GM23338 (cell line): ENCODE measurements at regions not wholly inside any gene's neighbourhood (a gene's known extent, or its start where the extent isn't known, plus 50 kb on each side); places are given as distances from the start of the nearest gene placed in this dataset.

ENCODE experiments used
- ATAC-seq: fragments of 200-7000 bp; cut with Tn5 transposase; 3 replicates; pipeline ENCODE4 v1.9.1; 2020
- DNase-seq: peaks from one replicate; pipeline ENCODE4 v3.0.0-alpha.2; 2015; ENCODE audit warnings: low spot score
- H2AFZ ChIP-seq: fragments of 200-600 bp; sonication (generic); 2 replicates; pipeline ENCODE4 v1.8.0; 2016; ENCODE audit warnings: antibody characterized with exemption, mild to moderate bottlenecking, moderate library complexity
- H3F3A ChIP-seq: fragments of 200-600 bp; sonication (generic); replicated peaks from 2 replicates; pipeline ENCODE4 v1.8.0; 2017; ENCODE audit warnings: antibody characterized with exemption, mixed run types, low read depth
- H3K27ac ChIP-seq: fragments of 200-600 bp; sonication (generic); 2 replicates; pipeline ENCODE4 v1.6.1; 2016; ENCODE audit warnings: low read depth
- H3K27me3 ChIP-seq: fragments of 200-600 bp; sonication (generic); 2 replicates; pipeline ENCODE4 v1.8.0; 2016; ENCODE audit warnings: mild to moderate bottlenecking, mixed run types, moderate library complexity; ENCODE audit not compliant: insufficient read depth
- H3K36me3 ChIP-seq: fragments of 200-600 bp; sonication (generic); 2 replicates; pipeline ENCODE4 v1.8.0; 2016; ENCODE audit warnings: mild to moderate bottlenecking; ENCODE audit not compliant: insufficient read depth
- H3K4me1 ChIP-seq: fragments of 200-600 bp; sonication (generic); 2 replicates; pipeline ENCODE4 v1.8.0; 2016; ENCODE audit warnings: mild to moderate bottlenecking, moderate library complexity; ENCODE audit not compliant: insufficient read depth
- H3K4me2 ChIP-seq: fragments of 200-600 bp; sonication (generic); 2 replicates; pipeline ENCODE4 v1.7.1; 2017; ENCODE audit warnings: mixed run types
- H3K4me3 ChIP-seq: fragments of 200-600 bp; sonication (generic); 2 replicates; pipeline ENCODE4 v1.6.1; 2016; ENCODE audit warnings: mixed run types
- H3K79me2 ChIP-seq: fragments of 200-600 bp; sonication (generic); replicated peaks from 2 replicates; pipeline ENCODE4 v1.8.0; 2017; ENCODE audit warnings: mild to moderate bottlenecking; ENCODE audit not compliant: insufficient read depth
- H3K9me2 ChIP-seq: fragments of 200-600 bp; sonication (generic); 2 replicates; pipeline ENCODE4 v1.8.0; 2017; ENCODE audit not compliant: insufficient read depth
- H4K20me1 ChIP-seq: fragments of 200-600 bp; sonication (generic); replicated peaks from 2 replicates; pipeline ENCODE4 v1.8.0; 2017; ENCODE audit warnings: mild to moderate bottlenecking; ENCODE audit not compliant: insufficient read depth
- H3K27ac Mint-ChIP-seq: 2 replicates; pipeline ENCODE4 v1.8.0; 2020; ENCODE audit warnings: inconsistent platforms, mild to moderate bottlenecking, moderate library complexity, mixed read lengths
- H3K27me3 Mint-ChIP-seq: 3 replicates; pipeline ENCODE4 v1.8.0; 2022; ENCODE audit warnings: low read depth, mild to moderate bottlenecking, moderate library complexity, mixed read lengths, inconsistent platforms; ENCODE audit not compliant: insufficient read depth, poor library complexity
- H3K36me3 Mint-ChIP-seq: 3 replicates; pipeline ENCODE4 v1.8.0; 2021; ENCODE audit warnings: low read depth, mild to moderate bottlenecking, inconsistent platforms, moderate library complexity, mixed read lengths
- H3K4me1 Mint-ChIP-seq: 3 replicates; pipeline ENCODE4 v1.8.0; 2020; ENCODE audit warnings: mild to moderate bottlenecking, inconsistent platforms, mixed read lengths
- H3K4me3 Mint-ChIP-seq: 3 replicates; pipeline ENCODE4 v1.8.0; 2021; ENCODE audit warnings: moderate library complexity, mild to moderate bottlenecking, inconsistent platforms, mixed read lengths
- H3K9me3 Mint-ChIP-seq: 3 replicates; pipeline ENCODE4 v1.8.0; 2020; ENCODE audit warnings: moderate library complexity, mild to moderate bottlenecking, inconsistent platforms, mixed read lengths
- CREB1 ChIP-seq: fragments of 250-450 bp; sonication (Bioruptor Pico); IDR thresholded peaks from 2 replicates; pipeline ENCODE4 v1.5.0; 2020; ENCODE audit warnings: low read depth, mild to moderate bottlenecking, moderate library complexity
- CTCF ChIP-seq, 2 experiments: fragments of 200-600 bp in 1 of 2; sonication (generic) in 1 of 2; conservative IDR thresholded peaks; 2 replicates each; pipeline versions ENCODE4 v1.5.1 to v1.6.1; 2016 to 2017; ENCODE audit warnings: antibody characterized with exemption in 2 of 2, low read depth in 2 of 2, mild to moderate bottlenecking in 2 of 2, moderate library complexity in 1 of 2
- ETS1 ChIP-seq: IDR thresholded peaks from 2 replicates; pipeline ENCODE4 v1.6.1; 2016; ENCODE audit warnings: antibody characterized with exemption
- EZH2 ChIP-seq: fragments of 200-600 bp; sonication (generic); IDR thresholded peaks from one replicate; pipeline ENCODE4 v1.8.0; 2017; ENCODE audit warnings: antibody characterized with exemption, mild to moderate bottlenecking, low read depth; ENCODE audit not compliant: unreplicated experiment
- EZH2phosphoT487 ChIP-seq: fragments of 200-600 bp; sonication (generic); IDR thresholded peaks from one replicate; pipeline ENCODE4 v1.8.1; 2018; ENCODE audit warnings: antibody characterized with exemption; ENCODE audit not compliant: unreplicated experiment
- JUNB ChIP-seq: IDR thresholded peaks from one replicate; pipeline ENCODE4 v1.6.1; 2016; ENCODE audit warnings: antibody characterized with exemption; ENCODE audit not compliant: unreplicated experiment
- NANOG ChIP-seq: IDR thresholded peaks from 2 replicates; pipeline ENCODE4 v1.6.1; 2016; ENCODE audit warnings: antibody characterized with exemption, borderline replicate concordance
- POLR2AphosphoS5 ChIP-seq: IDR thresholded peaks from 2 replicates; pipeline ENCODE4 v1.6.1; 2016; ENCODE audit warnings: antibody characterized with exemption, low read depth
- REST ChIP-seq: IDR thresholded peaks from one replicate; pipeline ENCODE4 v1.6.1; 2018; ENCODE audit warnings: antibody characterized with exemption; ENCODE audit not compliant: unreplicated experiment
- STAT1 ChIP-seq: IDR thresholded peaks from one replicate; pipeline ENCODE4 v1.6.1; 2016; ENCODE audit warnings: antibody characterized with exemption; ENCODE audit not compliant: unreplicated experiment
- ZNF114 ChIP-seq: fragments of 250-450 bp; sonication (Bioruptor Pico); IDR thresholded peaks from 2 replicates; pipeline ENCODE4 v1.5.0; 2020; ENCODE audit warnings: mild to moderate bottlenecking, moderate library complexity
- ZNF331 ChIP-seq: fragments of 250-450 bp; sonication (Bioruptor Pico); IDR thresholded peaks from 2 replicates; pipeline ENCODE4 v1.5.0; 2020; ENCODE audit warnings: low read depth, mild to moderate bottlenecking, moderate library complexity

GRCh38 chr4:147207911-147208310, 262.2 kb upstream of the TTC29 start:
- no peak overlapping the region for H3K4me3 Mint-ChIP-seq
- H3K27me3 Mint-ChIP-seq, result no peaks in the 10 kb centered on the region

GRCh38 chr4:147217655-147218054, 263.2 kb upstream of the EDNRA start:
- no peak overlapping the region for H3K27ac ChIP-seq
- Mint-ChIP-seq H3K27me3 (no peaks in the 10 kb centered on the region), H3K27ac (no peak overlapping the region), H3K4me3 (no peak overlapping the region), H3K36me3 (no peaks in the 10 kb centered on the region), H3K9me3 (peaks cover 5% of the 10 kb centered on the region; the same call in 2 of the 3 replicates), H3K4me1 (no peaks in the 10 kb centered on the region)
- H3K4me1 ChIP-seq, result no peaks in the 10 kb centered on the region
- no peaks in the 10 kb centered on the region for H3F3A ChIP-seq
- DNase-seq (no peak), ATAC-seq (no peak)
- no peaks in the 10 kb centered on the region for H3K9me2 ChIP-seq
- H4K20me1 ChIP-seq, result no peaks in the 10 kb centered on the region
- no peak overlapping the region for H3K4me2 ChIP-seq
- H3K4me3 ChIP-seq, result no peak overlapping the region
- H3K27me3 ChIP-seq, result no peaks in the 10 kb centered on the region
- no peaks in the 10 kb centered on the region for H3K36me3 ChIP-seq
- no peak overlapping the region for H2AFZ ChIP-seq
- no peaks in the 10 kb centered on the region for H3K79me2 ChIP-seq
- no peak for TF ChIP-seq CTCF (conservative IDR thresholded peaks at IDR 0.05; ENCODE audit: low read depth in 2 of 2)
- no peak for TF ChIP-seq POLR2AphosphoS5
- TF ChIP-seq CREB1, result no peak
- TF ChIP-seq JUNB, result no peak
- no peak for TF ChIP-seq NANOG
- TF ChIP-seq ZNF114, result no peak

More at GRCh38 chr4:147207911-147208310, 262.2 kb upstream of the TTC29 start:
- no peak overlapping the region for H3K27ac ChIP-seq
- Mint-ChIP-seq H3K4me1 (no peaks in the 10 kb centered on the region), H3K9me3 (no peaks in the 10 kb centered on the region), H3K27ac (no peak overlapping the region), H3K36me3 (no peaks in the 10 kb centered on the region)
- ATAC-seq (no peak), DNase-seq (no peak)
- no peaks in the 10 kb centered on the region for H4K20me1 ChIP-seq
- no peak for TF ChIP-seq NANOG
- H3K4me3 ChIP-seq, result no peak overlapping the region
- H3K79me2 ChIP-seq, result no peaks in the 10 kb centered on the region
- H3F3A ChIP-seq, result no peaks in the 10 kb centered on the region
- H3K4me1 ChIP-seq, result no peaks in the 10 kb centered on the region
- H3K27me3 ChIP-seq, result no peaks in the 10 kb centered on the region
- H2AFZ ChIP-seq, result no peak overlapping the region
- H3K36me3 ChIP-seq, result peaks cover 3% of the 10 kb centered on the region; the same call in 1 of the 2 replicates
- H3K9me2 ChIP-seq, result peaks cover 9% of the 10 kb centered on the region; the same call in 1 of the 2 replicates
- H3K4me2 ChIP-seq, result no peak overlapping the region

- Mint-ChIP-seq H3K36me3 (no peaks in the 10 kb centered on the region), H3K4me1 (no peaks in the 10 kb centered on the region), H3K9me3 (peaks cover 5% of the 10 kb centered on the region; the same call in 2 of the 3 replicates), H3K27me3 (no peaks in the 10 kb centered on the region), H3K4me3 (no peak overlapping the region), H3K27ac (no peak overlapping the region)
- H3F3A ChIP-seq, result no peaks in the 10 kb centered on the region
- H2AFZ ChIP-seq, result no peak overlapping the region
- DNase-seq (no peak), ATAC-seq (no peak)
- H3K9me2 ChIP-seq, result no peaks in the 10 kb centered on the region
- no peaks in the 10 kb centered on the region for H4K20me1 ChIP-seq
- no peak overlapping the region for H3K4me3 ChIP-seq
- H3K27ac ChIP-seq, result no peak overlapping the region
- H3K4me1 ChIP-seq, result no peaks in the 10 kb centered on the region
- H3K27me3 ChIP-seq, result no peaks in the 10 kb centered on the region
- no peaks in the 10 kb centered on the region for H3K79me2 ChIP-seq
- H3K36me3 ChIP-seq, result no peaks in the 10 kb centered on the region
- H3K4me2 ChIP-seq, result no peak overlapping the region
- no peak for TF ChIP-seq REST
- no peak for TF ChIP-seq JUNB
- no peak for TF ChIP-seq ETS1
- no peak for TF ChIP-seq STAT1
- TF ChIP-seq NANOG, result no peak
- no peak for TF ChIP-seq ZNF331
- no peak for TF ChIP-seq POLR2AphosphoS5
- no peak for TF ChIP-seq CREB1
- no peak for TF ChIP-seq EZH2phosphoT487
- no peak for TF ChIP-seq EZH2
These were observed 261.8 kb upstream of the EDNRA start for GRCh38 chr4:147219145-147219544.
